HK-2 (cell line): ENCODE measurements at regions not wholly inside any gene's neighbourhood (a gene's known extent, or its start where the extent isn't known, plus 50 kb on each side); places are given as distances from the start of the nearest gene placed in this dataset.
"Not testable (repeated sequence)": the region's sequence is repeated elsewhere in the genome, so short reads cannot be mapped to it uniquely, and the experiment has no call there.

Experiments
- DNase-seq: peaks from one replicate; pipeline ENCODE4 v3.0.0-alpha.2; 2018; ENCODE audit not compliant: unreplicated experiment

DNA sequence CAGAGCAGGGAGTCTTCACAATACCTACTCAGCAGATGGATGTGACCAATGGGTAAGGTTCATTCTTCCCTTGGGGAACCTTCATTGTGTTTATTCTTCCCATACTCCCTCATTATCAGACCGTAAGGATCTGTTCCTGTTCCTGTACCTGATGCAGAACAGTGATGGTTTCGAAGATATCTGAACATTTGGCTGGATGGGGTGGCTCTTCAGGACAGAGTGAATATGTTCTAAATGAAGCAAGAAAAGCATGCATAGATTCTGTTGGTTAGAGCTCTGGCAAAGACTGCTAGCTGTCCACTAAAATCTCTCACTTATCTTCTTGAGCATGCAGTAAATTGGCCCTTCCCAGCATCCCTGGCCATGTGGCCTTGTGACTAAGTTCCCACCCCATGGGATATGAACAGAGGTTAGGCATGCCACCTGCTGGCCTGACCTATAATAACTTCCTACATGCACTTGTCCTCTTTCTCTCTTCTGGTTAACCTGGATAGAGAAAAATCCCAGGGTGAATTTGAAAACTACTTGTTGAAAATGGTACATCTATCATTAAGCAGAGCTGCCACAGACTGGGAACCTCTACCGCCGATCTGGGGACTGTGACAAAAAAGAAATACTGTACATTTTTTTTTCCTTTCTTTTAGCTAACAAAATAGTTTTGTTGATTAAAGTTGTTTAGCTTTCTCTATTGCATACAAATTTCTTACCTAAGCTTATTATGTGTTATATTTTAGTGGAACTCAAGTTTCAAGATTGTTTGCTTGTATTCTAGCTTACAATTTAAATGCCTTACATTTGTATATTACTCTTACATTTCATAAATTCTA is 60.0 kb upstream of the BANK1 start:
- peak; percentile 61 for DNase-seq

DNA sequence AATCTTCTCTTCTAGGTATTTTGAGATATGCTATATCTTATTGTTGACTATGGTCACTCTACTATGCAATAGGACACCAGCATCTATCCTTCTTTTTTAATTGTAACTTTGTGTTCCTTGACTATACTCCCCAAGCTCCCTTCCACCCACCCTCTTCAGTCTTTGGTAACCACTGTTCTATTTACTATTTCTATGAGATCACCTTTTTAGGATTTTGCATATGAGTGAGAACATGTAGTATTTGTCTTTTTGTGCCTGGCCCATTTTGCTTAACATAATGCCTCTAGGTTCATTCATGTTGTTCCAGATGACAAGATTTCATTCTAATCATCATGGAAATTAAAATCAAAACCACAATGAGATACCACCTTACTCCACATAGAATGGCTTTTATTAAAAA is 63.3 kb upstream of the BANK1 start:
- DNase-seq, result no peak

DNA sequence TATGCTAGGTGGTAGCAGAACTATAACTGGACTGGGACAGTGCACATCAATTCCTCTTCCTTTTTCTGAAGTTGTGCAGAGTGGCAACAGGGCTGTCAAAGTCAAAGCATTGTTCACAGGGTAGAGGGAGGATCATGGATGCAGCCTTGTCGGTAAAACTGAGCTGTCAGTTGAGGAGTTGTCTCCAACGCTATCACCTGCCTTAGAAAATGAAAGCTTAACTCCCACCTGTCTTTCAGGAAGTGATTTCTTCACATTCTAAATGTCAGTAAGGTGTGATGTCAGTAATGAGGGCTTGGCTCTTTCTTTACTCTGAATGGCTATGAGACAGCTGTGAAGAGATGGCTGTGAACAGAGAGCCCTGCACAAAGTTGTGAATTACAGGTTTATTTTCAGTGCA is 66.4 kb upstream of the BANK1 start:
- DNase-seq, result no peak

GRCh38 chr4:101718810-101719209 is 71.7 kb upstream of the BANK1 start:
- DNase-seq, result no peak

DNA sequence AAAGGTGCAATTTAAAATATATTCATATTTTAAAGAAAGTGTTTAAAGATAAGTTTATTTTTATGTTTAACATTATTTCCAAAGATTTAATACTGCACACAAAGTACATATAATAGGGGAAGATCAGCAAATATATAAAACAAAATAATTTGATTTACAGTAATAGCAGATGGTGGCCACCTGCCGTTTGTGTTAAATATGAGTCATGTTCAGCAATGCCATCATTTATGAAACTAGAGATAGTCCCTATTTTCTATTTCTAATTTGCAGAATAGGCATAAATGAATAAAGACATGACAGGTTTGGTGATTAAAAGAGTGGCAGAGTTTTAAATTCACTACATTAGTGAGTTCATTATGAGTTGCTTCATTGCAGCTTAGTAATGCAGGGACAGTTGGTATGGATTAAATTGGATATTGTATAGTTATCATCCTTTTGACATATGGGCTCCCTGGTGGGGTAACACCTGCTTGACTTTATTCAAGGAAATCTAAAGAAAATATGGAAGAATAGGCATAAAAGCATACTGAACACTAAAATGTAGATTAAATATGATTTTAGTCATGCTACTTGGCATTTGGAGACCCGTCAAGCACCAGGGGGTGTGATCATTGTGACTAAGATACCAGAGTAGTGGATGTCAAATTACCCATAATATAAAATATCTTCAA is 78.8 kb upstream of the BANK1 start:
- DNase-seq, result no peak

DNA sequence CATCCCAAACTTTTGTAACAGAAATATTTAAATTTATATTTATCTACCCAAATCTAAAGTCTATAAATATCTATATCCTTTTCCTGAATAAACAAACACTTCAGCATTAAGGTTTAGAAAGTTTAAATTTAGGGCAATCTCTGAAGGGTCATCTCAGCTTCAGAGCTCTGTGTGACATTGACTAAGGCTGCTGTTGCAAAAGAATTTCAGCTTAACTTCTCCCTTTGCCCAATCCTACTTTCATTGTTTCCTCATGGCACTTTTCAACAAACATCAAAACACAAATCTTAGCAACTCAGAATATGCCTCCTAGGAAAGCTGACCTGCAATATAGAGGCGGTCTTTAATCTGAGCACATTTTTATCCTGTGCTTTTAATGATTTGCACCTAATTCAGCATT is 79.7 kb upstream of the BANK1 start:
- DNase-seq, result no peak

DNA sequence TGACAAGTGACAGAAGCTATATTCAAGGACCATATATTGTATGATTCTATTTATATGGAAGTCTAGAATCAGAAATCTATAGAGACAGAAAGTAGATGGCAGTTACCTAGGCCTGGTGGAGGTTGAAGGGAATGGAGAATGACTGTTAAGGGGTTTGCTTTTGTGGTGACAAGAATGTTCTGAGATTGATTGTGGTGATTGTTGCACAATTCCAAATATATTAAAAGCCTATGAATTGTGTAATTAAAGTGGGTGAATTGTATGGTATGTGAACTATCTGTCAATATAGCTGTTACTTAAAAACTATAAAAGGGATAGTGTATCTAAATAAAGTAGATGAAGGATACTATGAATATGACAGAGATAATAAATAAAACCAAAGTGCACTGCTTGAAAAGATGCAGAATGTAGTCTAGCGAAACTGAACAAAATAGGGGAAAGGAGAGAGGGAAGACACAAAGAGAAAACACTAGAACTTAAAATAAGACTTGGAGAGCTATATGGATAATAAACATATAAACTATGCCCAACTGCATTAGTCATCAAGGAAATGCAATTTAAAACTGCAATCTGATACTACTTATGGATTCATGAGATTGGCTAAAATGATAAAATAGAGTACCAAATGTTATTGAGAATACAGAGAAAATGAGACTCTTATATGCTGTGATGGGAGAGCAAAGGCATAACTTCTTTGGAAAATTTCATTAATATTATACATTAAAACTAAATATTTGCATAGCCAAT is 82.1 kb upstream of the BANK1 start:
- DNase-seq, result no peak

DNA sequence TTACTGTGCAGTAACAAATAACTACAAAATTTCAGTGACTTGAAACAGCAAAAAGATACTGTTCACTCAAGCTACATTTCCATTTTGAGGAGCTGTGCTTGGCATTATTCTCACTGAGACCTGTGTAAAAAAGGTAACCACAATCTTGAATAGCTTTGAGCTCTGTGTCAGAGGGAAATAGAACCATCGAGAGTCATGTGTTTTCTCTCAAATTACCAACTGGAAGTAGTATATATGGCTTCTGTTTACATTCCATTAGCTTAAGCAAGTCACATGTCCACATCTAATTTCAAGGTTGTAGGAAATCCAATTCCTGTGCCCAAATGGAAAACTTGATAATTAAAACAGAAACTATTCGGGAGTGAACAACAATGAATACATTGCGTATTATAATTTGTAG is 82.9 kb upstream of the BANK1 start:
- no peak for DNase-seq

DNA sequence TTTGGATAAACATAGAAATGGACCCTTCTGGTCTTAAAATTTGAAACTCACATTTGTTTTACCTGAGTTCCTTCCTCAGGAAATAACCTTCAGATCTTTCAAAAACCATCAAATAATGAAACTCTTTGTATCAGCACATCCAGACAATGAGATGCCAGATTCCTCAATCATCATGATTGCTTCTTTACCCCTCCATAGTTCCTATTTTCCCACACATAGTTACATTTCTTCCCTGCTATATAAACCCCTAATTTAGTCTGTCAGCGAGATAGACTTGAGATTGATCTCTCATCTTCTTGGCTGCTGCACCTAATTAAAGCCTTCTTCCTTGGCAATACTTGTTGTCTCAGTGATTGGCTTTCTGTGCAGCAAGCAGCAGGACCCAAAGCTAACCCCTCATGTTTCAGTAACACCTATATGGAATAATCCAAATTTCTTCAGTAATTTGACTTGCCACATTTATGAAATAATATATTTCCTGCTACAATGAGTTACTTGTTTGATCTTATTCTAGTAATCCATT is 83.9 kb upstream of the BANK1 start:
- no peak for DNase-seq

GRCh38 chr4:101701551-101701950 is 89.0 kb upstream of the BANK1 start:
- no peak for DNase-seq

GRCh38 chr4:101699441-101700124 is 90.9 kb upstream of the BANK1 start:
- no peak for DNase-seq

- no peak for DNase-seq
Observed at GRCh38 chr4:101697266-101697665, 93.3 kb upstream of the BANK1 start.

GRCh38 chr4:101696276-101697010 is 94.1 kb upstream of the BANK1 start:
- no peak for DNase-seq

DNA sequence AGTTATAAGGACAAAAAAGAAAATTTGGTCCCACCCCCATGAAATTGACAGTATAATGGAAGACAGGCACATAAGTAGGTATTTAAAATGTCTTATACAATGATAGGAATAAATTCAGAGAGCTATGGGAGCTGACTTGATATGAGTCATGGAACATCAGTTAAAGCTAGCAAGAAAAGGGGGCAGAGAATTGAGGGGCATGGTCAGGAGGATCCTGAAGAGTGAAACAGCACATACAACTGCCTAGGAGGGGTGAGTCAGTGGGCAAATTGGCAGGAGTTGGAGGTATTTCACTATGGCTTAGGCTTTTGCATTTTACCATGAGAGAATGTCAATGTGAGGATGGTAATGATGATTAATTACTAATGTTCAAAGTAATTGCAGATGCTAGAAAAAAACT is 95.4 kb upstream of the BANK1 start:
- no peak for DNase-seq

DNA sequence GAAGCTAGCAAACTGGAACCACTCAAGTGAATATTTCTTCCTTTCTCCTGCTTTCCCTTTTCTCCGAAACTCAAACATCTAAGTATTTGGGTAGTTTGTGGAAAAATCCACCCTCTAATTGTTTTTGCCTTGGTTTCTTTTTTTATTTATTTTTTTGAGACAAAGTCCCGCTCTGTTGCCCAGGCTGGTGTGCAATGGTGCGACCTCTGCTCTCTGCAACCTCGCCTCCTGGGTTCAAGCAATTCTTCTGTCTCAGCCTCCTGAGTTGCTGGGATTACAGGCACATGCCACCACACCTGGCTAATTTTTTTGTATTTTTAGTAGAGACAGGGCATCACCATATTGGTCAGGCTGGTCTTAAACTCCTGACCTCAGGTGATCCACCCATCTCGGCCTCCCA is 96.1 kb upstream of the BANK1 start:
- not testable (repeated sequence) for DNase-seq

GRCh38 chr4:101693842-101694398 is 96.6 kb upstream of the BANK1 start:
- DNase-seq, result no peak

DNA sequence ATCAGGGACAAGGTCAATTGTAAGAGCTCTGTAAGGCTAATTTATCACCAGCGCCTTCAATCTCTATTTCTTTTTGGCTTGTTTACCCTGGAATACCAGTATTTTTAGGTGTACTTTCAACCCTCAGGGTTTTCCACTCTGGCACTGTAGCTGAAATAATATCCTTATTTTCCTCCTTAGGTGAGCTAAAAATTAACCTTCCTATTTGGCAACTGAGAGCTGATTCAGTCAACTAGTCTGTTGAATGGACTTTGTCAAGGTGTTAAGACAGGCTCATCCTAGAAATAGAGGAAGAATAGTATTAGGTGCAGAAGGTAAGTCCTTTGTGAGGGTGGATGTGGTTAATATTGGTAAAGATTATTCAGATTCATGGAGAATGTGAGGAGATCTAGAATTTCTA is 101.3 kb upstream of the BANK1 start:
- DNase-seq, result no peak

DNA sequence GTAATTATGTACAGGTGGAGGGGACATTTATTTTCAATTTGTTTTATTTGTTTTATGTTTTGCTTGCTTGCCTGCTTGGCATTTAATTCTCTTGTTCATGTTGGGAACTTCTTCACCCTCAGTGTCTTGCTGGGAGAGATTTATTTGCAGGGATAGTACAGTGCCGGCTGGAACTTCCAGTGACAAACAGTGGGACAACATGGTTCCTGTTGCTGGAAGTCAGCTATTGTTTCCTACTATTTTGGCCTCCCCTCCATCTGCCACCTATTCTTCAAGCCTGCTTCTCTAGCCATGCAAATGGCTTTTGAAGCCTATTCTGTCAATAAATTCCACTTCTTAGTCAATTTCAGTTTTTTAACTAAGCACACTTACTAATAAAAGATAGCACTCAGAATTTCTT is 105.4 kb upstream of the BANK1 start:
- DNase-seq, result no peak

DNA sequence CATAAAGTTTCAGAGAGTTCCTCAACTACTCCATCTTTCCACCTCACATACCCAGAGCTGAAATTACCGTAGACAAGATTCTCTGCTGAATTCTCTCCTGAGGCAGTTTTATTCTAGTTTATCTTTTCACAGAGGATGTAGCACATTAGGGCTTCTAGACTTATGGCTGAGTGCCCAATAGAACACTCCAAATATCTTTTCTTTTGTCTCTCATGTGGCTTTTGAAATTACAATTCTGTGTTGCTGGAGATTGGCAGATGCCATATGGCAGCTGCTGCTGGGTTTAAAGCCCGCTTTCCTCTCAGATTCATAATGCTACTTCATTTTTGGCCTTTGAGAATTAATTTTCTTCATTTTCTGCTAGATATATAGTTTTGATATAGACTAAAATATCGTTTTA is 107.6 kb upstream of the BANK1 start:
- DNase-seq, result no peak

GRCh38 chr4:101678180-101678579 is 112.3 kb upstream of the BANK1 start:
- DNase-seq, result no peak

GRCh38 chr4:101670897-101671296 is 119.6 kb upstream of the BANK1 start:
- DNase-seq, result no peak
